Endothelial cell of umbilical vein (primary cell): ENCODE measurements at regions not wholly inside any gene's neighbourhood (a gene's known extent, or its start where the extent isn't known, plus 50 kb on each side); places are given as distances from the start of the nearest gene placed in this dataset.

Experiments
- BruUV-seq: library from RNA; stranded (reverse); fragments of 400-500 nt; replicated peaks from 2 replicates; lab custom pipeline; 2021; lab: Mats Ljungman, UMichigan
- CTCF ChIA-PET: fragments of 300-600, 350-600 bp; sonication (Branson Sonifier 250); formaldehyde crosslinking; loops from one replicate; lab custom pipeline; 2021; ENCODE audit warnings: antibody characterized with exemption, inconsistent platforms; lab: Charles Lee
- POLR2A ChIA-PET: fragments of 300-600, 350-600 bp; sonication (Branson Sonifier 250); formaldehyde crosslinking; loops from one replicate; lab custom pipeline; 2021; ENCODE audit warnings: antibody characterized with exemption, inconsistent platforms; lab: Charles Lee
- DNase-seq: peaks from one replicate; pipeline ENCODE4 v3.0.0-alpha.2; 2011; ENCODE audit warnings: low read depth, low spot score
- FAIRE-seq: peaks from 2 replicates; lab custom pipeline; 2011; peaks lifted over from hg19 to GRCh38; lab: Jason Lieb, UNC
- H2AFZ ChIP-seq: 2 replicates; pipeline ENCODE4 v1.6.0; 2012; ENCODE audit warnings: low read depth, low read length, control low read depth, inconsistent platforms
- H3K27ac ChIP-seq: 2 replicates; pipeline ENCODE4 v1.5.1; 2011; ENCODE audit warnings: low read depth, mild to moderate bottlenecking, control low read depth, low read length, moderate library complexity; ENCODE audit not compliant: insufficient read depth
- H3K27me3 ChIP-seq, 2 experiments: 2 replicates each; pipeline versions ENCODE4 v1.6.0 to v1.6.1; 2011; ENCODE audit warnings: low read length in 2 of 2, mixed read lengths in 1 of 2; ENCODE audit not compliant: control insufficient read depth in 2 of 2, insufficient read depth in 2 of 2
- H3K36me3 ChIP-seq, 2 experiments: 2 replicates in 1 of 2; 3 replicates in 1 of 2; pipeline ENCODE4 v1.5.1; 2011; ENCODE audit warnings: low read length in 2 of 2, mild to moderate bottlenecking in 1 of 2, moderate library complexity in 1 of 2; ENCODE audit not compliant: control insufficient read depth in 2 of 2, insufficient read depth in 2 of 2; ENCODE audit errors: extremely low read depth in 1 of 2
- H3K4me1 ChIP-seq: 3 replicates; pipeline ENCODE4 v1.5.1; 2011; ENCODE audit warnings: mild to moderate bottlenecking, low read length; ENCODE audit not compliant: control insufficient read depth, insufficient read depth; ENCODE audit errors: extremely low read depth
- H3K4me2 ChIP-seq: 2 replicates; pipeline ENCODE4 v1.6.1; 2011; ENCODE audit warnings: low read length, control low read depth, mixed read lengths; ENCODE audit not compliant: insufficient read depth
- H3K4me3 ChIP-seq, 3 experiments: fragments of 200-600 bp in 1 of 3; sonication (generic), shearing (Covaris generic) in 1 of 3; replicated peaks in 1 of 3; 2 replicates each; pipeline ENCODE4 v1.5.1; 2011 to 2016; ENCODE audit warnings: control low read depth in 3 of 3, low read length in 3 of 3, mild to moderate bottlenecking in 2 of 3, inconsistent platforms in 1 of 3, low read depth in 1 of 3, moderate library complexity in 1 of 3; ENCODE audit not compliant: insufficient read depth in 1 of 3
- H3K79me2 ChIP-seq: 2 replicates; pipeline ENCODE4 v1.6.0; 2012; ENCODE audit warnings: low read length, inconsistent platforms; ENCODE audit not compliant: control insufficient read depth, insufficient read depth
- H3K9ac ChIP-seq: replicated peaks from 2 replicates; pipeline ENCODE3; 2011; ENCODE audit warnings: low read length, control low read depth; ENCODE audit not compliant: insufficient read depth; ENCODE audit errors: extremely low read depth
- H3K9me1 ChIP-seq: replicated peaks from 3 replicates; pipeline ENCODE4 v1.6.0; 2011; ENCODE audit warnings: mild to moderate bottlenecking, low read length; ENCODE audit not compliant: control insufficient read depth, insufficient read depth; ENCODE audit errors: extremely low read depth
- H3K9me3 ChIP-seq: replicated peaks from 2 replicates; pipeline ENCODE4 v1.5.1; 2012; ENCODE audit warnings: low read length, inconsistent platforms; ENCODE audit not compliant: control insufficient read depth, insufficient read depth
- H4K20me1 ChIP-seq: replicated peaks from 2 replicates; pipeline ENCODE3; 2011; ENCODE audit warnings: mild to moderate bottlenecking, low read length; ENCODE audit not compliant: control insufficient read depth, insufficient read depth; ENCODE audit errors: extremely low read depth
- EZH2 ChIP-seq: IDR thresholded peaks from 2 replicates; pipeline ENCODE4 v1.6.1; 2012; ENCODE audit warnings: borderline replicate concordance, low read depth, mild to moderate bottlenecking, moderate library complexity, low read length, inconsistent platforms; ENCODE audit not compliant: severe bottlenecking
- JUN ChIP-seq: IDR thresholded peaks from 2 replicates; pipeline ENCODE4 v1.6.1; 2011; ENCODE audit warnings: borderline replicate concordance, low read depth; ENCODE audit not compliant: insufficient read length, insufficient read depth
- dilution Hi-C: fragments of 300-500 bp; cut with MboI; formaldehyde crosslinking; loops from one replicate; pipeline ENCODE4 v1.15.0; 2019; ENCODE audit warnings: low sequenced_read_pairs; ENCODE audit not compliant: extremely low pct_ligation_motif_present
- intact Hi-C: fragments of 100-400 bp; cut with micrococcal nuclease; formaldehyde crosslinking; loops from one replicate; pipeline ENCODE4 v1.10.0; 2022
- TF ChIP-seq, protein P1 (sequence below), 2 donors: IDR thresholded peaks; 1 replicate in 1 of 2; 2 replicates in 1 of 2; pipeline ENCODE4 v1.5.1; 2011; ENCODE audit warnings: low read length in 2 of 2, mild to moderate bottlenecking in 2 of 2, moderate library complexity in 2 of 2, control low read depth in 1 of 2, inconsistent platforms in 1 of 2, low read depth in 1 of 2; ENCODE audit not compliant: insufficient read depth in 1 of 2; ENCODE audit errors: extremely low read depth in 1 of 2
- TF ChIP-seq, protein P2 (sequence below): IDR thresholded peaks from 2 replicates; pipeline ENCODE4 v1.6.1; 2011; ENCODE audit not compliant: insufficient read depth, insufficient read length

DNA sequence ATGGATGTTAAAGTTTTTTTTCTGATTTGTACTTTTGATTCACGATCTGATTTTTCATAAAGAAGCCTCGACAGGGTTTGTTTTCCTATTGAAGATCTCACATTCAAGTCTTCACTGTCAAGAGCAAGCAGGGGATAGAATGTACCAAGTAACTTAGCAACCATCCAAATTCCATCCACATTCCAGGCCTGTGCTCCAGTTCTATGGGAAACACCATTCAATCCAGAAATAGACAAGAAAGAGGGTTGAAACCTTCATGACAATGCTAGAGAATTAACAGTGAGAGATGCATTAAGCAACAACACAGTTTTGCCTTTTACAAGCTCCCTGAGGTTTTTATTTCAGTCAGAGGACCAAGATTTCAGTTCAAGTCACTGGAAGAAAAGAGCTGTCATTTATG is 300.2 kb downstream of the NEBL start:
- no peaks in the 10 kb centered on the region for H3K36me3 ChIP-seq
- BruUV-seq, result no TSS peak
- no peak overlapping the region for H2AFZ ChIP-seq
- H4K20me1 ChIP-seq, result no peaks in the 10 kb centered on the region
- H3K27ac ChIP-seq, result no peak overlapping the region
- H3K4me2 ChIP-seq, result no peak overlapping the region
- FAIRE-seq (no peak), DNase-seq (no peak)
- POLR2A ChIA-PET, result no interaction called here
- H3K79me2 ChIP-seq, result no peaks in the 10 kb centered on the region
- H3K4me1 ChIP-seq, result no peaks in the 10 kb centered on the region
- dilution Hi-C loops, result no loop called here
- no peaks in the 10 kb centered on the region for H3K27me3 ChIP-seq
- intact Hi-C loops, result no loop called here
- peaks cover 2% of the 10 kb centered on the region for H3K9me3 ChIP-seq
- TF ChIP-seq, protein P1, sequence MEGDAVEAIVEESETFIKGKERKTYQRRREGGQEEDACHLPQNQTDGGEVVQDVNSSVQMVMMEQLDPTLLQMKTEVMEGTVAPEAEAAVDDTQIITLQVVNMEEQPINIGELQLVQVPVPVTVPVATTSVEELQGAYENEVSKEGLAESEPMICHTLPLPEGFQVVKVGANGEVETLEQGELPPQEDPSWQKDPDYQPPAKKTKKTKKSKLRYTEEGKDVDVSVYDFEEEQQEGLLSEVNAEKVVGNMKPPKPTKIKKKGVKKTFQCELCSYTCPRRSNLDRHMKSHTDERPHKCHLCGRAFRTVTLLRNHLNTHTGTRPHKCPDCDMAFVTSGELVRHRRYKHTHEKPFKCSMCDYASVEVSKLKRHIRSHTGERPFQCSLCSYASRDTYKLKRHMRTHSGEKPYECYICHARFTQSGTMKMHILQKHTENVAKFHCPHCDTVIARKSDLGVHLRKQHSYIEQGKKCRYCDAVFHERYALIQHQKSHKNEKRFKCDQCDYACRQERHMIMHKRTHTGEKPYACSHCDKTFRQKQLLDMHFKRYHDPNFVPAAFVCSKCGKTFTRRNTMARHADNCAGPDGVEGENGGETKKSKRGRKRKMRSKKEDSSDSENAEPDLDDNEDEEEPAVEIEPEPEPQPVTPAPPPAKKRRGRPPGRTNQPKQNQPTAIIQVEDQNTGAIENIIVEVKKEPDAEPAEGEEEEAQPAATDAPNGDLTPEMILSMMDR (IDR thresholded peaks at IDR 0.05; ENCODE audit: extremely low read depth in 1 of 2, insufficient read depth in 1 of 2, low read depth in 1 of 2, low read length in 2 of 2), result no peak
- TF ChIP-seq JUN (no peak), EZH2 (no peak)
- no peak overlapping the region for H3K4me3 ChIP-seq
- H3K9ac ChIP-seq, result no peak overlapping the region
- CTCF ChIA-PET, result no interaction called here
- no peaks in the 10 kb centered on the region for H3K9me1 ChIP-seq

DNA sequence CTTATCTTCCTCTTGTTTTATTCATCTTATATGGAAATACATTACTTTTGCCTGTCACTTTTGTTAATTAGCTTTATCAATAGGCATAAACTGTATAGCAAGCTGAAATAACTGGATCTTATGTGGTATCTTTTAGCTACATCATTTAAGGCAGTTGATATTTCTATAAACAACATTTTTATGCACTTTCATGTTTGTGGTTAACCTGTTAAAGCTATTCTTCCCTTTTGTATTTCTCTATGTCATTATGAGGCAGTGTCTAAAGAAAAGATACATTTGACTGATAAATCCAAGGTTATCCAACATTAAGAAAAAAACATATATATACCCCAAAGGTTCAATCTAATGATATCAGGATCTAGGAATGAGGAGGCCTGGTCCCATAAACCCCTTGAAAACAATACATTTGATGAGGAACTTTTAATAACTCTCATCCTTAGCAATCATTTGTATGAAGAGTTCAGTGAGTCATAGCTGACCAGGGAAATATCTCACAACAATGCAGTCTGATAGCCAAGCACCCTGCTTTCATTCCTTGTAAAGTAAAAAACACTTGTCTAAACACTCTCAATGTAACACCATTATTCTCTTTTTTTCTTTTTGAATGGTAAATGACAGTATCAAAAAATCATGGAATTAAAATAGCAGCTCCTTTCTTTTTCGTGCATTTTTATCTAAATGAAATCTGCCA is 300.9 kb downstream of the NEBL start:
- H2AFZ ChIP-seq, result no peak overlapping the region
- ChIA-PET POLR2A (no interaction called here), CTCF (no interaction called here)
- dilution Hi-C loops, result no loop called here
- H3K36me3 ChIP-seq, result no peaks in the 10 kb centered on the region
- no peaks in the 10 kb centered on the region for H4K20me1 ChIP-seq
- no TSS peak for BruUV-seq
- H3K4me1 ChIP-seq, result no peaks in the 10 kb centered on the region
- TF ChIP-seq, protein P2, sequence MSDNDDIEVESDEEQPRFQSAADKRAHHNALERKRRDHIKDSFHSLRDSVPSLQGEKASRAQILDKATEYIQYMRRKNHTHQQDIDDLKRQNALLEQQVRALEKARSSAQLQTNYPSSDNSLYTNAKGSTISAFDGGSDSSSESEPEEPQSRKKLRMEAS, result no peak
- H3K9me1 ChIP-seq, result no peaks in the 10 kb centered on the region
- no peaks in the 10 kb centered on the region for H3K27me3 ChIP-seq
- peaks cover 2% of the 10 kb centered on the region for H3K9me3 ChIP-seq
- no peak overlapping the region for H3K27ac ChIP-seq
- H3K4me2 ChIP-seq, result no peak overlapping the region
- FAIRE-seq, result no peak
- intact Hi-C loops, result no loop called here
- no peak overlapping the region for H3K4me3 ChIP-seq
- DNase-seq, result no peak
- no peak overlapping the region for H3K9ac ChIP-seq
- no peaks in the 10 kb centered on the region for H3K79me2 ChIP-seq
